Motor neuron (in vitro differentiated cells): ENCODE measurements at regions not wholly inside any gene's neighbourhood (a gene's known extent, or its start where the extent isn't known, plus 50 kb on each side); places are given as distances from the start of the nearest gene placed in this dataset.

Source experiments
- ATAC-seq, 8 experiments: fragments of 200-7000 bp; cut with Tn5 transposase; replicated peaks in 6 of 8; 2 replicates each; pipeline ENCODE4 v1.8.0; 2021; ENCODE audit warnings: mild to moderate bottlenecking in 8 of 8, moderate library complexity in 8 of 8
- H3K27ac ChIP-seq, 2 donors: fragments of 250-450 bp; sonication (Bioruptor Pico); 2 replicates each; pipeline ENCODE4 v1.9.0; 2021; ENCODE audit warnings: antibody characterized with exemption in 2 of 2, mild to moderate bottlenecking in 2 of 2, moderate library complexity in 1 of 2
- H3K4me1 ChIP-seq, 2 donors: fragments of 250-450 bp; sonication (Bioruptor Pico); replicated peaks in 1 of 2; 2 replicates each; pipeline ENCODE4 v1.6.1; 2021; ENCODE audit warnings: antibody characterized with exemption in 2 of 2, mild to moderate bottlenecking in 2 of 2, moderate library complexity in 1 of 2
- H3K4me3 ChIP-seq, 5 donors: fragments of 250-450 bp; sonication (Bioruptor Pico); 2 replicates each; pipeline ENCODE4 v1.9.0; 2021; ENCODE audit warnings: antibody characterized with exemption in 5 of 5, mild to moderate bottlenecking in 5 of 5, moderate library complexity in 4 of 5
- WGBS, 10 experiments: fragments of 450-650 bp; shearing (Covaris generic); methylation state at CpG; one replicate each; pipeline ENCODE4 v1.0.0; 2022; 5-methylcytosine and 5-hydroxymethylcytosine counted together
- in situ Hi-C, 9 experiments: fragments of 400-800 bp; cut with MboI; loops; one replicate each; pipeline ENCODE4 v1.15.0; 2021; ENCODE audit warnings: low sequenced_read_pairs in 9 of 9, low pct_unique_long_range_greater_than_20kb in 2 of 9; ENCODE audit not compliant: unreplicated experiment in 9 of 9

DNA sequence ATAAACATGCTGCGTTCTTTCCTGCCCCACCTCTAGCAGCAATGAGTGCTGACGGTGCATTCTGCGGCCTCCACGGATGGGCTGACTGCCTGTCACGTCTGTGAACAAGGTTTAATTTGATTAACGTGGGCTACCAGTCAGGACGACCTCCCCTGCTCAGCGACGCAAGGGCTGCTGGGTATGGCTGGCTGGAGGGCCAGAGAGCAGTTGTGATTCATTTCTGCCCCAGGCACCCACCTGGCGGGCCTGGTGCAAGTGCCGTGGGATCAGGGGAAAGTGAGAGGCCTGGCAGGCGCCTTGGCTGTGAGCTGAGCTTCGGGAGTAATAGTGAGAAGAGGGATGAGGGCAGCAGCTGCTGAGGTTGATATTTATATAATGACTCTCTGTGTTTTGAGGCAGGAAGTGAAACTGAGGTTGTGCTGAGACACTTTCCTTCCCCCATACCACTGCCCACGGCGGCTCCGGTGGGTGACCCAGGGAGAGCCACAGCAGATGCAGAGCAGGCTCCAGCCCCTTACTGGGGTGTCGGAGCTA is 190.4 kb upstream of the BCL6 start:
- in situ Hi-C loops: no loop called here
- Histone ChIP-seq H3K4me1 (peaks cover 0 to 12% of the 10 kb centered on the region in 2 donors), H3K4me3 (no peak overlapping the region), H3K27ac (no peak overlapping the region)
- WGBS, 10 experiments: 60 to 100% (median 80%) methylated on average over 1 to 10 of the region's 17 CpGs; no CpG with 5 or more reads in 1 of the 10 experiments
- ATAC-seq: peak in 5 of 8 experiments; percentile 84 to 97 (median 89)

DNA sequence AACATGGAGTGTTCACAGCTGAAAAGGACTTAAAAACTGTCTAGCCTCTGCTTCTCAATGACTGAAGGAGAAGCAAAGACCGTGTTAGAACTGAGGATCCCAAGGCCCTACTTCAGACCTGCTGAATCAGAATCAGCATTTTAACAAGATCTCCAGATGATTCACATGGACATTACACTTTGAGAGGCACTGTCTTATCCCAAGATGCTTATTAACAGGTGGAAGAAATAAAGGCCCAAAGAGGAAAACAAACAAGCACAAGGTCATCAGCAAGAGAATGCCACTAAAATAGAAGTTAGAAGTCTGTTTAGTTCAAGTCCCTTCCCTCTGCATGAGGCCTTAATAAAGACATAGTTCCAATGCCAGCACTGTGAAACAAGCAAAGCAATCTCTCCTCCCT is 191.4 kb upstream of the BCL6 start:
- Histone ChIP-seq H3K27ac (no peak overlapping the region), H3K4me1 (peaks cover 0 to 12% of the 10 kb centered on the region in 2 donors), H3K4me3 (no peak overlapping the region)
- in situ Hi-C loops: no loop called here
- no peak for ATAC-seq
- 0 to 100% (median 95%) methylated on average over 1 of the region's 1 CpG; no CpG with 5 or more reads in 2 of the 10 experiments for WGBS, 10 experiments

DNA sequence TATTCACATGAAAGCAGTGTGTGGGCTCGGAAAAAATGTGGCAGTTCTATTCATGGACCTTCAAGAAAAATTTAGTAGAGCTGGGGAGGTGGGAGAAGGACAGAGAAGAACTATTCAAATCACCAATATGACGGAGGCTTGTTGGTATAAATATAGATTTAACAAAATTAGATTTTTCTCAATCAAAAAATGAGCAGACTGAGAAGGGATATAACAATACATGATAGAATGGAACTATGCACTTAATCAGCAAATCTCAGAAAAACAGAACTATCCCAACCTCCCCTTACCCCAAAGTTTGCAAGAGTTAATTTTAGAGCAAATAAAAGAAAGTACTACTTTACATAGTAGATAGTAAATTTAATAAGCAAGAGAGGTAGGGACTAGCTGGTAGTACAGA is 194.6 kb upstream of the BCL6 start:
- no peak for ATAC-seq
- Histone ChIP-seq H3K4me3 (no peak overlapping the region), H3K4me1 (peaks cover 0 to 12% of the 10 kb centered on the region in 2 donors), H3K27ac (no peak overlapping the region)
- WGBS, 10 experiments: 22 to 94% (median 76%) methylated on average over 1 to 2 of the region's 2 CpGs; no CpG with 5 or more reads in 1 of the 10 experiments
- in situ Hi-C loops: no loop called here

DNA sequence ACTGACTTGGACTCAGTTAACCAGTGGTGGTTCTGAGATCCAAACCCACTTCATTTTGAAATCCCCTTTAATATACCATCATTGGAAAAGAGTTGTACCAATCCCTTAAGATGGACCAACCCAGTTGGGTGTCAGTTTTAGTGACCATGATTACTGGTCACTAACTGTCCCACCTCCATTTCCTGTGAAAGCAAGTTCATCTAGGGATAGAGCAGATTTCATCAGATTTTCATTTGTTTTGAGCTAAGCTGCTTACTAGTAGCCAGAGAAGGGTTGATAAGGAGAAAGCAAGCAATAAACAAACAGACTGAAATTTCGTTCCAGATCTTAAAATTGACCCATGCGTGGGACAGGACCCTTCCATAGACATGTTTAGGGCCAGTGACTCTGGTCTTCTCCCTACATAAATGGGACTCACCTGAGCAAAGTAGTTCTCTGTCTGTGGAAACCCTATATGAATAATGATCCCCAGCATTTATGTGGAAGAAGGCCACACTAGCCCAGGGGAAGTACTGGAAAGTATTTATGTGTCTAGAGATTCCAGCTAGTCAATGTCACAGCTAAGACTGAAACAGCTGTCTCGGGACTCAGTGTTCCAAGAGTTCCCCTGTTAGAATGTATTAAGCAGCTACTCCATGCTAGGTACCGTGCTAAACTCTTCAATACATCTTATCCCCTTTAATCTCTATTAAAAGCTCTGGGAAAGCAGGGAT is 196.0 kb upstream of the BCL6 start:
- no peak for ATAC-seq
- Histone ChIP-seq H3K27ac (no peak overlapping the region), H3K4me3 (no peak overlapping the region), H3K4me1 (peaks cover 0 to 12% of the 10 kb centered on the region in 2 donors)
- 12 to 93% (median 62%) methylated on average over 1 to 4 of the region's 4 CpGs; no CpG with 5 or more reads in 2 of the 10 experiments for WGBS, 10 experiments
- in situ Hi-C loops: no loop called here

DNA sequence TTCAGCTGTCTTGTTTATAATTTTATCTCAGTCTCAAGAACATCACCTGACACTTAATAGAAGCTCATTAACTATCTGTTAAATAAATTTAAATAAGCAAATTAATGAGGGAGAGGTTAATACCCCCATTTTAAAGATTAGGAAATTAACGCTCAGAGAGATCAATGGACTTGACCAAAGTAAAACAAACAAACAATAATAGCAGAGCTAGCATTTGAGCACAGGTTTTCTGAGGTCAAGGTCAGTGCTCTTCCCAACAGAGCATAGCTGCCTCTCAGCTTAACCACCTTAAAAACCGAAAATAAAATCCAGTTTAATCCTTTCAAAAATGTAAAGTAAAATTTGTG is 196.6 kb upstream of the BCL6 start:
- H3K4me3 ChIP-seq: no peak overlapping the region
- 5 to 100% (median 91%) methylated on average over 1 to 2 of the region's 2 CpGs; no CpG with 5 or more reads in 1 of the 10 experiments for WGBS, 10 experiments

DNA sequence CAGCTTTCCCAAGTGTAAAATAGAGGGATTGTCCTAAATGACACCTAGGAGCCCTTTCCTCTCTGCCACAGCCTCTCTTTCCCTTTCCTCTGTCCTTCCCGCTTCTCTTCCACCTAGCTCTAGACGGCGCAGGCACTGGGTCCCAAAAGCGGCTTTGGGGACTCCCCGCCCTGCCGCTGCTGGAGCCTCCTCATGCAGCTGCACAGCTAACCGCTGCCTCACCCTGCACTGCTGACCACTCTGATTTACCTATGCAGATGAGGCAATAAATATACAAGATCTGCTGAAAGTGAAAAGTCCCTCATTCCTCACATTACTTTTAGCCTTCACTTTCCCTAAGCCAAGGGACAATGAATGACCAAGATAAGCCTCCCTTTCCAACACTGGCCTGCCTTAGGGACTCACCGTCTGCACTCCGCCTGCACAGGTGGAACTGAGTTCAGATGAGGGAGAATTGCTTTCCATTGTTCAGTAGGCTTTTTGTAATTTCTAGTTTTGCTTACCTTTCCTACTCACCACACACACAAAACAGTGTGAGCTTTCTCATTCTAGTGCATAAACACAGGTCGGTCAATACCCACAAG is 197.5 kb upstream of the BCL6 start:
- no peak for ATAC-seq
- H3K4me3 ChIP-seq: no peak overlapping the region
- in situ Hi-C loops: no loop called here
- no peak overlapping the region for H3K27ac ChIP-seq
- 80 to 100% (median 97%) methylated on average over 1 to 6 of the region's 10 CpGs; no CpG with 5 or more reads in 3 of the 10 experiments for WGBS, 10 experiments
- peaks cover 0 to 12% of the 10 kb centered on the region in 2 donors for H3K4me1 ChIP-seq

More for the DNA sequence above, 196.6 kb upstream of the BCL6 start:
- H3K27ac ChIP-seq: no peak overlapping the region
- H3K4me1 ChIP-seq: peaks cover 0 to 12% of the 10 kb centered on the region in 2 donors
- in situ Hi-C loops: no loop called here
- ATAC-seq: no peak

DNA sequence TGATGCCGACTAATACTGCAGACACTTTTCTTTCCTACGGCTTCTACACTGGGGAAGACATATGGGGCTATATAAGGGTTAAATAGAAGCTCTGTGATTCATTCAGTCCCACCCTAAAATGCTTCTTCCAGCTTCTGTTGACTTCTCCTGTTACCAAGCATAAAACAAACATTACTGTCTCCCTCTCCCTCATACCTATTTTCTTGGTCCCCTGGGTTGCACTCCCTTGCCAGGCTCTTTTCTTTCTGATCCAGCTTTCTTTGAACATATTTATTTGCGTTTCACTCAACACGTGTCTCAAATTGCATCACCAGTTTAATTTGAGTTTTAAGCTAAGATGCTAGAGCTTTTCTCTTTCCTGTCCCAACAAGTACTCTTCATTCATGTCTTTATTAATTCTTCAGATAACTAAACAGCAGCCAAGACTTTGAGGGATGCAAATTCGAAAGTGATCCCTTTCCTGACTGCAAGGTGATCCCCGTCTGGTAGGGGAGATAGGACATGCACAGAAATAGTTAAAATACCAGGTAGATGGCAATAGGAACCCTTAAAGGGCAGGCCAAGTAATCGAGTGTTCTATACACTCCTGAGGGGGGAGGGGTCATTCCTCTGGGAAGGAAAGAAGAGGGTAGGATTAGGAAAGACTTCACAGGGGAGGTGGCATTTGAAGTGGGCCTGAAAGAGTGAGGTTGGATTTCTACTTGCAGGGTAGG is 198.6 kb upstream of the BCL6 start:
- 10 to 100% (median 67%) methylated on average over 3 to 7 of the region's 7 CpGs for WGBS, 10 experiments
- Histone ChIP-seq H3K4me1 (peaks cover 0 to 10% of the 10 kb centered on the region in 2 donors), H3K27ac (no peak overlapping the region), H3K4me3 (no peak overlapping the region)
- in situ Hi-C loops: no loop called here
- ATAC-seq: peak in 3 of 8 experiments; percentile 62 to 93 (median 78)

DNA sequence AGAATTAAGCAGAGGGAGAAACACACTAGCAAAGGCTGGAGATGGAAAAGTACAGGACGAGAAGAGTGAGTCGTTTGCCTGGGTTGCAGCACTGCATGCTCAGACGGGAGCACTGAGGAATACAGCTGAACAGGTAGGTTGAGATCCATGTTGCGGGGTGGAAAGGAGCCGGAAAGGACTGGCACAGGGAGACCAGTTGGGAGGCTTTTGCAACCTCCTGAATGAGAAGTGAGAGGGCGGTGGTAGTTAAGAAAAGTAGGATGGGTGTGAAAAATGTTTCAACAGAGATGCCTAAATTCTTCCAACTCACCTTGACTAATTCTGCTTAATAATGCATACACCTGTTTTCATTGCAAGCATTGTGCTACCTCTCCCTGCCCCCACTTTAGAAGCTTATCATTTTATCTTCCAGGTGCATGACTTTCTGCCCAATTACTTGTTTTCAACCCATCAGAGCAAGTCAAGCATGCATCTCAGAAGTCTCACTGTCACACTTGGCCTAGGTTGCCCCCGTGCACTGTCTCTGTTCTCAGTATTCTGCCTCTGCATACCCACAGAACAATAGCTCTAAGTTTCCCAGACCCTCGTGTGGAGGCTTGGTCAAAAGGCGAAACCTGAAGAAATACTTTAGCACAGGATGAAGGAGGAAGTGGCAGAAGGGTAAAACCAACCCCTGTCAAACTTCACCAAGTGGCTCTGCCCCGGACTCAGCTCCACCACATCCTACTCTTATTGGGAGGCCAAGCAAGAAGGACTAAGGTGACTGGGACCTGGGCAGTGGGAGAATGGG is 199.3 kb upstream of the BCL6 start:
- Histone ChIP-seq H3K4me3 (no peak overlapping the region), H3K27ac (no peak overlapping the region), H3K4me1 (peaks cover 0 to 3% of the 10 kb centered on the region in 2 donors)
- ATAC-seq: no peak
- in situ Hi-C loops: no loop called here
- 42 to 93% (median 79%) methylated on average over 3 to 6 of the region's 10 CpGs; no CpG with 5 or more reads in 2 of the 10 experiments for WGBS, 10 experiments

DNA sequence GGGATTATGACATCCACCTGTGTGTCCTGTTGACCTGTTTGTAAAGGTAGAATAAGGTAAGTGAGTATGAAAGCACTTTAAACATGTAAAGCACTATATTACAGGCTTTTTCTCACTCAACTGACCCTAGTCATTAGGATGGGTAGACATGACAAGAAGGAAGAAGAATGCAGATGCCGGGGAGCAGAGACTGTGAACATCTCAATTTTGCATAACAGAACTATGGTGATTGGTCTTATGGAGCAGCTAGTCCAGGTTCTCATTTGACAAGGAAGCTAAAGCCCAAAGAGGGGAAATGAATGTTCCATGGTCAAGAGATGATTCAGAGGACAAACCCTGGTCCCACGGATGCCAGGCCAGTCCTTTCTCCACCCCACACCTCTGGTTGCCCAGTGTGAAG is 200.1 kb upstream of the BCL6 start:
- Histone ChIP-seq H3K27ac (no peak overlapping the region), H3K4me1 (no peaks in the 10 kb centered on the region), H3K4me3 (no peak overlapping the region)
- 40 to 100% (median 76%) methylated on average over 1 to 2 of the region's 2 CpGs; no CpG with 5 or more reads in 4 of the 10 experiments for WGBS, 10 experiments
- in situ Hi-C loops: no loop called here
- no peak for ATAC-seq

DNA sequence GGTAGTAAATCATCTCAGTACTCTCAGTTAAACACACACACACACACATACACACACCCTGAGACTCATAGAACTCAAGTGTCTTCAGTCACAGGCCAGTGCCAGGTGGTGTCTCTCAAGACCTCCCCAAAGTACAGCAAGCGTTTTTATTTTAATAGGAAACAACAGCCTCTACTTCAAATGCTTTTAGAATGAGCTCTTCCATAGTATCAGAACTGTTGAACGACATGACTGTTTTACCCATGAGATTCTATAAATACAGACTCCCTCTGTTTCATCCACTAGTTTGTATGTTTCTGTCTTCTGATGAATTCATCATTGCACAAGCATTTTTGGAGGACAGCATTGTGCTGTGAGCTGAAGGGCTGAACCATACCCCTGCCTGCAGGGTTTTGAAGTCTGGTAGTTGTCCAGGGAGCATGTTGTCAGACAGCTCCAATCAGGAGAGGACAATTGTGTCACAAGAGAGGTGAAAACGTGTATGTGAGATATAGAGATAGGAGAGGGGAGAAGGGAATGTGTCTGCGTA is 201.0 kb upstream of the BCL6 start:
- WGBS, 10 experiments: 0 to 70% (median 47%) methylated on average over 1 to 4 of the region's 4 CpGs; no CpG with 5 or more reads in 2 of the 10 experiments
- H3K4me1 ChIP-seq: no peaks in the 10 kb centered on the region
- in situ Hi-C loops: no loop called here
- ATAC-seq: peak in 2 of 8 experiments; percentile 13 to 22
- H3K4me3 ChIP-seq: no peak overlapping the region
- no peak overlapping the region for H3K27ac ChIP-seq

DNA sequence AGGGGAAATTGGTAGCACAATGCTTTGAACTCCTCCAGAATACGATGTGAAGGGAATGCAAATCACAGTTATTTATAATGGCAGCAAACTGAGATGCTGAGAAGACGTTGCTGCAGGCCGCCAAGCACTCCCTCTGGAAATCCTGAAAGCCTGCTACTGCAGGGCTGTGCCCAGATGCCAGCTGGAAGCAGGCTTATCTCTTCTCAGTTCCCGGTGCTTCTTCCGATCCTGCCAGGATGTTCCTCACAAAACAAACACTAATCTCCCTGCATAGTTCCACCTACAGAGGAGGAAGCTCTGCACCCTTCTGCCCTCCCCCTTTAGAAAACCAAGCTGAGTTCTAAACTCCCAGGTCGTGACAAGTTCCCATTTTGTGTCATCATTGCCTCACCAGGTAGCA is 201.7 kb upstream of the BCL6 start:
- Histone ChIP-seq H3K4me1 (no peaks in the 10 kb centered on the region), H3K27ac (no peak overlapping the region), H3K4me3 (no peak overlapping the region)
- no peak for ATAC-seq
- in situ Hi-C loops: no loop called here
- 0 to 80% (median 66%) methylated on average over 1 to 4 of the region's 6 CpGs; no CpG with 5 or more reads in 5 of the 10 experiments for WGBS, 10 experiments

DNA sequence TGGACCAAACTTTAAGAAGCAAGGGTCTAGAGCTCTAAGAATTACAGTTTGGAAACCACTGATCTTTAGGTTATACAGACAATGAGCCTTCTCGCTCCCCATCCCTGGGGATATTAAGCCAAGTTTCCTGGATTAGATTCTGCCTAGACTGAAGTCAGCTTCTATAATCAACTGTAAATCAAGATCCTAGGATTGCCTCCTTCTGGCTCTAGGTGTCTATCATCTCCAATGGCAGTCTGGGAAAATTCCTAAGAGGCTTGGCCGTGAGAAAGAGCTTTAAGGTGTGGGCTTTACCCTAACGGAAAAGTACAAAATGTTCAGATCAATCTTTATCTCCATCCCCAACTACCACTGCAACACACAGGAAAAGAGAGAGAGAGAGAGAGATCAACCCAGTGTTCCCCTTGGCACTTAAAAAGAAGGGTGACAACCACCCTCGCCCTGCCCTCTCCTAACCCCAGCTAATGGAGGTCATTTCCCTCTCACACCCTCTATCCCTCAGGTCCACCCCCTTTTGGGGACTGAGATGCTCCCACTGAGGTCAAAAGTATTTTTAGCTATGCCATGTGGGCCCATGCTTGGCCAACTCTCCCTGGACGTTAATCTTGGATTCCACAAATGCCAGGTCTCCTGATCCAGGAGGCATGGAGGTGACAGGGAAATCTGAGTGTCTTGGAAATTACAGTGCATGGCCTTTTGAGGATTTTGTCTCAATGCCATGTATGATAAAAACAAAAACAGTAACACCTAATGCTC is 202.8 kb upstream of the BCL6 start:
- 14 to 100% (median 90%) methylated on average over 1 to 5 of the region's 5 CpGs; no CpG with 5 or more reads in 2 of the 10 experiments for WGBS, 10 experiments
- no peaks in the 10 kb centered on the region for H3K4me1 ChIP-seq

More for the DNA sequence above, 202.8 kb upstream of the BCL6 start:
- in situ Hi-C loops: no loop called here
- H3K27ac ChIP-seq: no peak overlapping the region
- ATAC-seq: no peak
- no peak overlapping the region for H3K4me3 ChIP-seq
